GM23338 (cell line): ENCODE measurements at regions not wholly inside any gene's neighbourhood (a gene's known extent, or its start where the extent isn't known, plus 50 kb on each side); places are given as distances from the start of the nearest gene placed in this dataset.

Source experiments
- ATAC-seq: fragments of 200-7000 bp; cut with Tn5 transposase; 3 replicates; pipeline ENCODE4 v1.9.1; 2020
- DNase-seq: peaks from one replicate; pipeline ENCODE4 v3.0.0-alpha.2; 2015; ENCODE audit warnings: low spot score
- H2AFZ ChIP-seq: fragments of 200-600 bp; sonication (generic); 2 replicates; pipeline ENCODE4 v1.8.0; 2016; ENCODE audit warnings: antibody characterized with exemption, mild to moderate bottlenecking, moderate library complexity
- H3F3A ChIP-seq: fragments of 200-600 bp; sonication (generic); replicated peaks from 2 replicates; pipeline ENCODE4 v1.8.0; 2017; ENCODE audit warnings: antibody characterized with exemption, mixed run types, low read depth
- H3K27ac ChIP-seq: fragments of 200-600 bp; sonication (generic); 2 replicates; pipeline ENCODE4 v1.6.1; 2016; ENCODE audit warnings: low read depth
- H3K27me3 ChIP-seq: fragments of 200-600 bp; sonication (generic); 2 replicates; pipeline ENCODE4 v1.8.0; 2016; ENCODE audit warnings: mild to moderate bottlenecking, mixed run types, moderate library complexity; ENCODE audit not compliant: insufficient read depth
- H3K36me3 ChIP-seq: fragments of 200-600 bp; sonication (generic); 2 replicates; pipeline ENCODE4 v1.8.0; 2016; ENCODE audit warnings: mild to moderate bottlenecking; ENCODE audit not compliant: insufficient read depth
- H3K4me1 ChIP-seq: fragments of 200-600 bp; sonication (generic); 2 replicates; pipeline ENCODE4 v1.8.0; 2016; ENCODE audit warnings: mild to moderate bottlenecking, moderate library complexity; ENCODE audit not compliant: insufficient read depth
- H3K4me2 ChIP-seq: fragments of 200-600 bp; sonication (generic); 2 replicates; pipeline ENCODE4 v1.7.1; 2017; ENCODE audit warnings: mixed run types
- H3K4me3 ChIP-seq: fragments of 200-600 bp; sonication (generic); 2 replicates; pipeline ENCODE4 v1.6.1; 2016; ENCODE audit warnings: mixed run types
- H3K79me2 ChIP-seq: fragments of 200-600 bp; sonication (generic); replicated peaks from 2 replicates; pipeline ENCODE4 v1.8.0; 2017; ENCODE audit warnings: mild to moderate bottlenecking; ENCODE audit not compliant: insufficient read depth
- H3K9me2 ChIP-seq: fragments of 200-600 bp; sonication (generic); 2 replicates; pipeline ENCODE4 v1.8.0; 2017; ENCODE audit not compliant: insufficient read depth
- H4K20me1 ChIP-seq: fragments of 200-600 bp; sonication (generic); replicated peaks from 2 replicates; pipeline ENCODE4 v1.8.0; 2017; ENCODE audit warnings: mild to moderate bottlenecking; ENCODE audit not compliant: insufficient read depth
- H3K27ac Mint-ChIP-seq: 2 replicates; pipeline ENCODE4 v1.8.0; 2020; ENCODE audit warnings: inconsistent platforms, mild to moderate bottlenecking, moderate library complexity, mixed read lengths
- H3K27me3 Mint-ChIP-seq: 3 replicates; pipeline ENCODE4 v1.8.0; 2022; ENCODE audit warnings: low read depth, mild to moderate bottlenecking, moderate library complexity, mixed read lengths, inconsistent platforms; ENCODE audit not compliant: insufficient read depth, poor library complexity
- H3K36me3 Mint-ChIP-seq: 3 replicates; pipeline ENCODE4 v1.8.0; 2021; ENCODE audit warnings: low read depth, mild to moderate bottlenecking, inconsistent platforms, moderate library complexity, mixed read lengths
- H3K4me1 Mint-ChIP-seq: 3 replicates; pipeline ENCODE4 v1.8.0; 2020; ENCODE audit warnings: mild to moderate bottlenecking, inconsistent platforms, mixed read lengths
- H3K4me3 Mint-ChIP-seq: 3 replicates; pipeline ENCODE4 v1.8.0; 2021; ENCODE audit warnings: moderate library complexity, mild to moderate bottlenecking, inconsistent platforms, mixed read lengths
- H3K9me3 Mint-ChIP-seq: 3 replicates; pipeline ENCODE4 v1.8.0; 2020; ENCODE audit warnings: moderate library complexity, mild to moderate bottlenecking, inconsistent platforms, mixed read lengths
- CREB1 ChIP-seq: fragments of 250-450 bp; sonication (Bioruptor Pico); IDR thresholded peaks from 2 replicates; pipeline ENCODE4 v1.5.0; 2020; ENCODE audit warnings: low read depth, mild to moderate bottlenecking, moderate library complexity
- CTCF ChIP-seq, 2 experiments: fragments of 200-600 bp in 1 of 2; sonication (generic) in 1 of 2; conservative IDR thresholded peaks; 2 replicates each; pipeline versions ENCODE4 v1.5.1 to v1.6.1; 2016 to 2017; ENCODE audit warnings: antibody characterized with exemption in 2 of 2, low read depth in 2 of 2, mild to moderate bottlenecking in 2 of 2, moderate library complexity in 1 of 2
- ETS1 ChIP-seq: IDR thresholded peaks from 2 replicates; pipeline ENCODE4 v1.6.1; 2016; ENCODE audit warnings: antibody characterized with exemption
- NANOG ChIP-seq: IDR thresholded peaks from 2 replicates; pipeline ENCODE4 v1.6.1; 2016; ENCODE audit warnings: antibody characterized with exemption, borderline replicate concordance
- POLR2AphosphoS5 ChIP-seq: IDR thresholded peaks from 2 replicates; pipeline ENCODE4 v1.6.1; 2016; ENCODE audit warnings: antibody characterized with exemption, low read depth
- ZNF331 ChIP-seq: fragments of 250-450 bp; sonication (Bioruptor Pico); IDR thresholded peaks from 2 replicates; pipeline ENCODE4 v1.5.0; 2020; ENCODE audit warnings: low read depth, mild to moderate bottlenecking, moderate library complexity
- ZNF462 ChIP-seq: fragments of 250-450 bp; sonication (Bioruptor Pico); IDR thresholded peaks from 2 replicates; pipeline ENCODE4 v1.5.0; 2020; ENCODE audit warnings: mild to moderate bottlenecking, moderate library complexity

- no peak for TF ChIP-seq ETS1
- no peak for TF ChIP-seq ZNF462 (CRISPR knock-in tag)
- TF ChIP-seq CREB1 (CRISPR knock-in tag) = no peak
- no peak for TF ChIP-seq ZNF331 (CRISPR knock-in tag)
Measured at GRCh38 chr16:50944436-50944835, 202.6 kb downstream of the CYLD start (continued).

- Histone ChIP-seq H3K9me2 (0 out of 2 replicates have a peak, but pooled peaks cover 3% of the 10 kb centered on the region), H3K27ac (no peak overlapping the region), H3K27me3 (no peaks in the 10 kb centered on the region), H3K36me3 (no peaks in the 10 kb centered on the region), H3F3A (no peaks in the 10 kb centered on the region), H4K20me1 (no peaks in the 10 kb centered on the region), H3K79me2 (no peaks in the 10 kb centered on the region), H3K4me1 (no peaks in the 10 kb centered on the region), H2AFZ (no peak overlapping the region), H3K4me2 (no peak overlapping the region), H3K4me3 (no peak overlapping the region)
- DNase-seq = no peak
- Mint-ChIP-seq H3K9me3 (no peaks in the 10 kb centered on the region), H3K27ac (no peak overlapping the region), H3K27me3 (peaks cover 3% of the 10 kb centered on the region), H3K4me3 (no peak overlapping the region), H3K4me1 (peaks cover 6% of the 10 kb centered on the region), H3K36me3 (no peaks in the 10 kb centered on the region)
- ATAC-seq = no peak
- TF ChIP-seq POLR2AphosphoS5 (no peak), CTCF (conservative IDR thresholded peaks at IDR 0.05; ENCODE audit: low read depth in 2 of 2) (no peak), CREB1 (CRISPR knock-in tag) (no peak), ZNF331 (CRISPR knock-in tag) (no peak), NANOG (no peak), ZNF462 (CRISPR knock-in tag) (no peak)
Measured at GRCh38 chr16:50944033-50944432, 202.1 kb downstream of the CYLD start.
